OCI-LY7 (cell line): ENCODE measurements at regions not wholly inside any gene's neighbourhood (a gene's known extent, or its start where the extent isn't known, plus 50 kb on each side); places are given as distances from the start of the nearest gene placed in this dataset.

Experiments
- CTCF ChIP-seq: fragments of 200-600 bp; sonication (generic); conservative IDR thresholded peaks from 2 replicates; pipeline ENCODE4 v1.5.1; 2014; ENCODE audit warnings: mild to moderate bottlenecking, antibody characterized with exemption, low read length, moderate library complexity, mixed read lengths
- EZH2phosphoT487 ChIP-seq: fragments of 200-600 bp; sonication (generic); IDR thresholded peaks from 2 replicates; pipeline ENCODE4 v1.6.1; 2018; ENCODE audit warnings: low read depth, borderline replicate concordance, mild to moderate bottlenecking, mixed run types, antibody characterized with exemption, low read length, moderate library complexity, mixed read lengths

DNA sequence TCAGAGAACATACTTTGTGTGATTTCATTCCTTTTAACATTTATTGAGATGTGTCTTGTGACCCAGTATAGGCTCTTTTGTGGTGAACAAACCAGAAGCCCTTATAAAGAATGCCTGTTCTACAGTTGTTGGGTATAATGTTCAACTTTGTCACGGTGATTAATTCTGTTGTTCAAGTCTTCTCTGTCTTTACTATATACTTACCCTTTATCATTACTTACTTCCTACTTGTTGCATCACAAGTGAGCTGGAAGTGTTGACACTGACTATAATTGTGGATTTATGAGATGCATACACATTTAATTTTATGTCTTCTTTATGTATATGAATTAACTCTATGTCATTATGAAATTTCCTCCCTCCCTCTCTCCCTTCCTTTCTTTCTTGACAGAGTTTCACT, 59.7 kb upstream of the TBL1XR1 start:
- TF ChIP-seq CTCF (no peak), EZH2phosphoT487 (no peak)
